A673 (cell line): ENCODE measurements at regions not wholly inside any gene's neighbourhood (a gene's known extent, or its start where the extent isn't known, plus 50 kb on each side); places are given as distances from the start of the nearest gene placed in this dataset.

Experiments used
- EZH2 ChIP-seq: fragments of 200-600 bp; sonication (generic); IDR thresholded peaks from 2 replicates; pipeline ENCODE4 v1.6.1; 2017; ENCODE audit warnings: borderline replicate concordance, low read depth, mild to moderate bottlenecking, mixed read lengths, antibody characterized with exemption, low read length; ENCODE audit not compliant: poor library complexity, severe bottlenecking
- TF ChIP-seq, protein P1 (sequence below): fragments of 300-800, 200-600 bp; sonication (generic); conservative IDR thresholded peaks from 2 replicates; pipeline ENCODE4 v1.5.1; 2017; ENCODE audit warnings: low read depth, mild to moderate bottlenecking, antibody characterized with exemption, low read length, moderate library complexity, mixed read lengths

DNA sequence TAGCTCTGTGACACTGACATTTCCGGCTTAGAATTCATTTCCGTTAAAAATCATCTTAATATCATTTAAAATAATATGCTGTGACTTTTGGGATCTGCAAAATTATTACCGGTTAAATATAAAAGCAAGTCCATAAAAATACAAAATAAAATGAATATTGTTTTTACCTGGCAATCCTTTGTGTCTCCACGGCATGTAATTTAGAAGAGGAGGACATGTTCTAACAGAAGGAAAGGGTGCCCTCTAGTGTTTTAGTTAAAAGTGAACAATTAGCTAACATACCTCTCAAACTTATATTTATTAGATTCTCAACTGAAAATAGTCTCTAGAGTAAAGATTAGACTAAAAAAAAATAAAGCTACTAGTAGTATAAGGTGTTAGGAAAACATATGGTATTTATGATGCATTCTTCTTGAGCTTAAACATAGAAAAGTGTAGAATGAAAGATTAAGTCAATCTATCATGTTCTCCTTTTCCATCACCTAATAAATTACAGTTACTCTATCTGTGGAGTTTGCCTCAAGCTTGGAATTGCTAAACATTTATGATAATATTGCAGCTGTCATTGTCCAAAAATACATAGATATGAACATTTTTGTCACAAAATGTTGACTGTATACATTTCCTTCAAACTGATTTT is 676.7 kb upstream of the SPRY2 start:
- TF ChIP-seq, protein P1, sequence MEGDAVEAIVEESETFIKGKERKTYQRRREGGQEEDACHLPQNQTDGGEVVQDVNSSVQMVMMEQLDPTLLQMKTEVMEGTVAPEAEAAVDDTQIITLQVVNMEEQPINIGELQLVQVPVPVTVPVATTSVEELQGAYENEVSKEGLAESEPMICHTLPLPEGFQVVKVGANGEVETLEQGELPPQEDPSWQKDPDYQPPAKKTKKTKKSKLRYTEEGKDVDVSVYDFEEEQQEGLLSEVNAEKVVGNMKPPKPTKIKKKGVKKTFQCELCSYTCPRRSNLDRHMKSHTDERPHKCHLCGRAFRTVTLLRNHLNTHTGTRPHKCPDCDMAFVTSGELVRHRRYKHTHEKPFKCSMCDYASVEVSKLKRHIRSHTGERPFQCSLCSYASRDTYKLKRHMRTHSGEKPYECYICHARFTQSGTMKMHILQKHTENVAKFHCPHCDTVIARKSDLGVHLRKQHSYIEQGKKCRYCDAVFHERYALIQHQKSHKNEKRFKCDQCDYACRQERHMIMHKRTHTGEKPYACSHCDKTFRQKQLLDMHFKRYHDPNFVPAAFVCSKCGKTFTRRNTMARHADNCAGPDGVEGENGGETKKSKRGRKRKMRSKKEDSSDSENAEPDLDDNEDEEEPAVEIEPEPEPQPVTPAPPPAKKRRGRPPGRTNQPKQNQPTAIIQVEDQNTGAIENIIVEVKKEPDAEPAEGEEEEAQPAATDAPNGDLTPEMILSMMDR: peak; percentile 72
- TF ChIP-seq EZH2: no peak
